B cell (primary cell): ENCODE measurements at regions not wholly inside any gene's neighbourhood (a gene's known extent, or its start where the extent isn't known, plus 50 kb on each side); places are given as distances from the start of the nearest gene placed in this dataset.

Source experiments
- ATAC-seq: fragments of 200-7000 bp; cut with Tn5 transposase; one replicate; pipeline ENCODE4 v1.10.0; 2021; ENCODE audit warnings: low read depth, mild to moderate bottlenecking, moderate number of reproducible peaks, moderate library complexity
- CTCF ChIA-PET: fragments of 350-600 bp; sonication (Branson Sonifier 250); formaldehyde crosslinking; loops from one replicate; lab custom pipeline; 2021; ENCODE audit warnings: antibody characterized with exemption, inconsistent platforms; lab: Charles Lee
- POLR2A ChIA-PET: fragments of 350-600 bp; sonication (Branson Sonifier 250); formaldehyde crosslinking; loops from one replicate; lab custom pipeline; 2021; ENCODE audit warnings: antibody characterized with exemption; lab: Charles Lee
- DNase-seq: peaks from one replicate; pipeline ENCODE4 v3.0.0; 2013
- H2AFZ ChIP-seq: 2 replicates; pipeline ENCODE4 v1.6.1; 2012; ENCODE audit warnings: mild to moderate bottlenecking, low read depth, low read length; ENCODE audit not compliant: insufficient read depth, poor library complexity, severe bottlenecking
- H3K27ac ChIP-seq, 2 donors: 1 replicate in 1 of 2; 2 replicates in 1 of 2; pipeline ENCODE4 v1.5.1; 2012 to 2013; ENCODE audit warnings: low read length in 2 of 2, mild to moderate bottlenecking in 2 of 2, moderate library complexity in 1 of 2
- H3K27me3 ChIP-seq, 4 experiments: fragments of 200-600 bp in 1 of 4; sonication (generic) in 1 of 4; replicated peaks in 1 of 4; 1 replicate in 2 of 4; 2 replicates in 2 of 4; pipeline versions ENCODE4 v1.6.1 to v1.7.0; 2013 to 2016; ENCODE audit warnings: low read length in 3 of 4, mild to moderate bottlenecking in 2 of 4, mixed read lengths in 1 of 4, moderate library complexity in 1 of 4; ENCODE audit not compliant: insufficient read depth in 4 of 4, control insufficient read depth in 3 of 4; ENCODE audit errors: control extremely low read depth in 1 of 4
- H3K36me3 ChIP-seq, 2 experiments: replicated peaks in 1 of 2; 1 replicate in 1 of 2; 2 replicates in 1 of 2; pipeline versions ENCODE4 v1.6.1 to v1.7.1; 2013; ENCODE audit warnings: low read length in 1 of 2; ENCODE audit not compliant: insufficient read depth in 2 of 2, control insufficient read depth in 1 of 2; ENCODE audit errors: control extremely low read depth in 1 of 2, extremely low read depth in 1 of 2
- H3K4me1 ChIP-seq, 2 donors: fragments of 200-600 bp in 1 of 2; sonication (generic) in 1 of 2; 1 replicate in 1 of 2; 2 replicates in 1 of 2; pipeline versions ENCODE4 v1.5.1 to v1.6.1; 2013 to 2017; ENCODE audit warnings: low read length in 2 of 2; ENCODE audit not compliant: control insufficient read depth in 2 of 2, insufficient read depth in 2 of 2
- H3K4me2 ChIP-seq: replicated peaks from 2 replicates; pipeline ENCODE3; 2012; ENCODE audit warnings: mild to moderate bottlenecking, low read depth, low read length; ENCODE audit not compliant: poor library complexity, severe bottlenecking
- H3K4me3 ChIP-seq, 5 experiments: fragments of 200-600 bp in 1 of 5; sonication (generic) in 1 of 5; 1 replicate in 3 of 5; 2 replicates in 2 of 5; pipeline versions ENCODE4 v1.5.1 to v1.7.0; 2011 to 2016; ENCODE audit warnings: low read length in 4 of 5, mild to moderate bottlenecking in 4 of 5, low read depth in 2 of 5, control low read depth in 1 of 5, moderate library complexity in 1 of 5; ENCODE audit not compliant: insufficient read depth in 1 of 5; ENCODE audit errors: control extremely low read depth in 1 of 5, extremely low read depth in 1 of 5
- H3K79me2 ChIP-seq: fragments of 200-600 bp; sonication (generic); one replicate; pipeline ENCODE4 v1.6.0; 2016; ENCODE audit warnings: low read length; ENCODE audit not compliant: control insufficient read depth, insufficient read depth
- H3K9ac ChIP-seq: fragments of 200-600 bp; sonication (generic); 2 replicates; pipeline ENCODE4 v1.6.1; 2017; ENCODE audit warnings: mild to moderate bottlenecking, low read length, moderate library complexity
- H3K9me3 ChIP-seq, 3 donors: one replicate each; pipeline versions ENCODE4 v1.6.1 to v1.7.1; 2013; ENCODE audit warnings: low read length in 2 of 3; ENCODE audit not compliant: control insufficient read depth in 2 of 3, insufficient read depth in 1 of 3; ENCODE audit errors: control extremely low read depth in 1 of 3
- H4K20me1 ChIP-seq: 2 replicates; pipeline ENCODE4 v1.6.0; 2012; ENCODE audit warnings: mild to moderate bottlenecking, low read length; ENCODE audit not compliant: insufficient read depth, control insufficient read depth, poor library complexity, severe bottlenecking
- H3K27ac Mint-ChIP-seq: one replicate; pipeline ENCODE4 v1.8.0; 2021; ENCODE audit warnings: mixed read lengths
- H3K27me3 Mint-ChIP-seq: one replicate; pipeline ENCODE4 v1.8.0; 2021; ENCODE audit warnings: mixed read lengths
- H3K4me1 Mint-ChIP-seq: one replicate; pipeline ENCODE4 v1.8.0; 2021; ENCODE audit warnings: mixed read lengths
- H3K4me3 Mint-ChIP-seq: one replicate; pipeline ENCODE4 v1.8.0; 2021; ENCODE audit warnings: mixed read lengths
- H3K9me3 Mint-ChIP-seq: one replicate; pipeline ENCODE4 v1.8.0; 2022; ENCODE audit warnings: mixed read lengths; ENCODE audit not compliant: insufficient read depth
- CTCF ChIP-seq: fragments of 200-600 bp; IDR thresholded peaks from one replicate; pipeline ENCODE4 v1.8.0; 2022; ENCODE audit warnings: antibody characterized with exemption, mild to moderate bottlenecking
- EZH2 ChIP-seq: IDR thresholded peaks from 2 replicates; pipeline ENCODE4 v1.6.1; 2012; ENCODE audit warnings: borderline replicate concordance, low read depth, mild to moderate bottlenecking, moderate library complexity, low read length; ENCODE audit not compliant: insufficient read depth, poor library complexity, severe bottlenecking
- WGBS: methylation state at CpG from one replicate; pipeline ENCODE4 v1.1.5; 2013; ENCODE audit warnings: missing lambda C conversion rate; ENCODE audit not compliant: insufficient coverage; 5-methylcytosine and 5-hydroxymethylcytosine counted together
- intact Hi-C: fragments of 100-400 bp; cut with micrococcal nuclease; formaldehyde crosslinking; loops from one replicate; pipeline ENCODE4 v1.10.0; 2022

- Mint-ChIP-seq H3K27me3 (no peaks in the 10 kb centered on the region), H3K4me1 (no peaks in the 10 kb centered on the region), H3K9me3 (peaks cover 3% of the 10 kb centered on the region), H3K4me3 (no peak overlapping the region), H3K27ac (no peak overlapping the region)
- Histone ChIP-seq H3K27ac (no peak overlapping the region), H3K9me3 (no peaks in the 10 kb centered on the region), H3K79me2 (no peaks in the 10 kb centered on the region), H3K4me3 (no peak overlapping the region), H2AFZ (no peak overlapping the region), H4K20me1 (no peaks in the 10 kb centered on the region), H3K36me3 (no peaks in the 10 kb centered on the region), H3K27me3 (no peaks in the 10 kb centered on the region), H3K4me2 (no peak overlapping the region), H3K4me1 (no peaks in the 10 kb centered on the region), H3K9ac (no peak overlapping the region)
- no peak for DNase-seq
- TF ChIP-seq CTCF (no peak), EZH2 (no peak)
- ChIA-PET CTCF (no interaction called here), POLR2A (no interaction called here)
- ATAC-seq: no peak
- intact Hi-C loops: loop anchor here (10.0 kb wide), 1 partner anchor 55 kb away; no protein-coding TSS in a partner anchor
- WGBS: no CpG with 5 or more reads among the region's 2 CpGs
These were observed 462.4 kb upstream of the API5 start for GRCh38 chr11:42849362-42849761.

- Mint-ChIP-seq H3K27me3 (no peaks in the 10 kb centered on the region), H3K4me1 (no peaks in the 10 kb centered on the region), H3K27ac (no peak overlapping the region), H3K4me3 (no peak overlapping the region), H3K9me3 (peaks cover 10% of the 10 kb centered on the region)
- TF ChIP-seq CTCF (no peak), EZH2 (no peak)
- POLR2A ChIA-PET: no interaction called here
- intact Hi-C loops: no loop called here
- Histone ChIP-seq H3K27ac (no peak overlapping the region), H3K27me3 (no peaks in the 10 kb centered on the region), H3K4me2 (no peak overlapping the region), H3K9ac (no peak overlapping the region), H3K4me1 (no peaks in the 10 kb centered on the region), H3K79me2 (no peaks in the 10 kb centered on the region), H4K20me1 (no peaks in the 10 kb centered on the region), H2AFZ (no peak overlapping the region), H3K4me3 (no peak overlapping the region), H3K36me3 (no peaks in the 10 kb centered on the region), H3K9me3 (no peaks in the 10 kb centered on the region)
- CTCF ChIA-PET: no interaction called here
- no CpG with 5 or more reads among the region's 2 CpGs for WGBS
- no peak for ATAC-seq
- DNase-seq: no peak
These were observed 454.5 kb upstream of the API5 start for GRCh38 chr11:42857344-42857743.
